NB4 (cell line): ENCODE measurements at regions not wholly inside any gene's neighbourhood (a gene's known extent, or its start where the extent isn't known, plus 50 kb on each side); places are given as distances from the start of the nearest gene placed in this dataset.

Experiments
- POLR2A ChIP-seq: IDR thresholded peaks from 2 replicates; pipeline ENCODE4 v1.6.1; 2011; ENCODE audit warnings: mild to moderate bottlenecking; ENCODE audit not compliant: insufficient read length; ENCODE audit errors: extremely low read depth
- TF ChIP-seq, protein P1 (sequence below): IDR thresholded peaks from 2 replicates; pipeline ENCODE4 v1.6.1; 2011; ENCODE audit warnings: low read depth, low read length
- TF ChIP-seq, protein P2 (sequence below): IDR thresholded peaks from one replicate; pipeline ENCODE4 v1.5.1; 2012; ENCODE audit warnings: low read depth, low read length

DNA sequence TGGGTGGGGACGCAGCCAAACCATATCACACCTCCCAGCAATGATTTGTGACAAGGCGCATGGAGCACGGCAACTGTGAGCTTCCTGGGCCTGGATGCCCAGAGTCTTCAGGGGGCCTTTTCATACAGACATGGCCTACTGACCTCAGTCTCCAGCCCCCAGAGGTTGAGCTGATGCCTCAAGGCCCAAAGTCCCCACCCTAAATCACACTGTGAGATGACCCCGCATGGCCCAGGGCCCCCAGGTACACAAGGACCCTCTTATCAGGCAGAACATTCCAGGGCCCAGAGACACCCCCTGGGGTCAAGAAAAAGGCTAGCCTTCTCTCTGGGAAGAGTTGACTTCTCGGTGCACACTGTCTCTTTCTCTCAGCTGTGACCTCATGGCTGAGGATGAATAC is 179.7 kb upstream of the C1orf174 start:
- TF ChIP-seq, protein P1, sequence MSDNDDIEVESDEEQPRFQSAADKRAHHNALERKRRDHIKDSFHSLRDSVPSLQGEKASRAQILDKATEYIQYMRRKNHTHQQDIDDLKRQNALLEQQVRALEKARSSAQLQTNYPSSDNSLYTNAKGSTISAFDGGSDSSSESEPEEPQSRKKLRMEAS = no peak
- TF ChIP-seq, protein P2, sequence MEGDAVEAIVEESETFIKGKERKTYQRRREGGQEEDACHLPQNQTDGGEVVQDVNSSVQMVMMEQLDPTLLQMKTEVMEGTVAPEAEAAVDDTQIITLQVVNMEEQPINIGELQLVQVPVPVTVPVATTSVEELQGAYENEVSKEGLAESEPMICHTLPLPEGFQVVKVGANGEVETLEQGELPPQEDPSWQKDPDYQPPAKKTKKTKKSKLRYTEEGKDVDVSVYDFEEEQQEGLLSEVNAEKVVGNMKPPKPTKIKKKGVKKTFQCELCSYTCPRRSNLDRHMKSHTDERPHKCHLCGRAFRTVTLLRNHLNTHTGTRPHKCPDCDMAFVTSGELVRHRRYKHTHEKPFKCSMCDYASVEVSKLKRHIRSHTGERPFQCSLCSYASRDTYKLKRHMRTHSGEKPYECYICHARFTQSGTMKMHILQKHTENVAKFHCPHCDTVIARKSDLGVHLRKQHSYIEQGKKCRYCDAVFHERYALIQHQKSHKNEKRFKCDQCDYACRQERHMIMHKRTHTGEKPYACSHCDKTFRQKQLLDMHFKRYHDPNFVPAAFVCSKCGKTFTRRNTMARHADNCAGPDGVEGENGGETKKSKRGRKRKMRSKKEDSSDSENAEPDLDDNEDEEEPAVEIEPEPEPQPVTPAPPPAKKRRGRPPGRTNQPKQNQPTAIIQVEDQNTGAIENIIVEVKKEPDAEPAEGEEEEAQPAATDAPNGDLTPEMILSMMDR = no peak
- TF ChIP-seq POLR2A = no peak
